Fibroblast of lung (primary cell): ENCODE measurements at regions not wholly inside any gene's neighbourhood (a gene's known extent, or its start where the extent isn't known, plus 50 kb on each side); places are given as distances from the start of the nearest gene placed in this dataset.

Experiments
- DNase-seq, 2 donors: peaks; one replicate each; pipeline versions ENCODE4 v3.0.0 to v3.0.0-alpha.2; 2010; ENCODE audit warnings: low read depth in 2 of 2
- H2AFZ ChIP-seq: 2 replicates; pipeline ENCODE4 v1.5.1; 2012; ENCODE audit warnings: low read length, control low read depth, inconsistent platforms
- H3K27ac ChIP-seq: 2 replicates; pipeline ENCODE4 v1.5.1; 2011; ENCODE audit warnings: low read length, control low read depth; ENCODE audit not compliant: insufficient read depth
- H3K27me3 ChIP-seq: 2 replicates; pipeline ENCODE4 v1.5.1; 2011; ENCODE audit warnings: mild to moderate bottlenecking, low read length; ENCODE audit not compliant: control insufficient read depth, insufficient read depth
- H3K36me3 ChIP-seq: 2 replicates; pipeline ENCODE4 v1.5.1; 2011; ENCODE audit warnings: low read length; ENCODE audit not compliant: control insufficient read depth, insufficient read depth
- H3K4me1 ChIP-seq: 2 replicates; pipeline ENCODE4 v1.5.1; 2011; ENCODE audit warnings: low read length; ENCODE audit not compliant: control insufficient read depth, insufficient read depth; ENCODE audit errors: extremely low read depth
- H3K4me2 ChIP-seq: 2 replicates; pipeline ENCODE4 v1.5.1; 2011; ENCODE audit warnings: low read length, control low read depth; ENCODE audit not compliant: insufficient read depth; ENCODE audit errors: extremely low read depth
- H3K4me3 ChIP-seq, 4 experiments: fragments of 200-600 bp in 1 of 4; sonication (generic) in 1 of 4; replicated peaks in 1 of 4; 2 replicates each; pipeline ENCODE4 v1.5.1; 2011 to 2016; ENCODE audit warnings: low read length in 4 of 4, low read depth in 3 of 4, mild to moderate bottlenecking in 3 of 4, control low read depth in 2 of 4, inconsistent platforms in 1 of 4, mixed read lengths in 1 of 4; ENCODE audit not compliant: insufficient read depth in 1 of 4; ENCODE audit errors: control extremely low read depth in 1 of 4
- H3K79me2 ChIP-seq: 2 replicates; pipeline ENCODE4 v1.5.1; 2012; ENCODE audit warnings: mild to moderate bottlenecking, low read length, inconsistent platforms; ENCODE audit not compliant: control insufficient read depth, insufficient read depth
- H3K9ac ChIP-seq: 2 replicates; pipeline ENCODE4 v1.5.1; 2011; ENCODE audit warnings: mild to moderate bottlenecking, low read length, control low read depth; ENCODE audit not compliant: insufficient read depth
- H3K9me3 ChIP-seq: 2 replicates; pipeline ENCODE4 v1.5.1; 2012; ENCODE audit warnings: low read depth, low read length; ENCODE audit not compliant: control insufficient read depth, insufficient read depth
- H4K20me1 ChIP-seq: 2 replicates; pipeline ENCODE4 v1.5.1; 2011; ENCODE audit warnings: low read length; ENCODE audit not compliant: control insufficient read depth, insufficient read depth; ENCODE audit errors: extremely low read depth
- CTCF ChIP-seq, 2 donors: IDR thresholded peaks in 1 of 2; conservative IDR thresholded peaks in 1 of 2; 1 replicate in 1 of 2; 2 replicates in 1 of 2; pipeline ENCODE4 v1.5.1; 2011 to 2012; ENCODE audit warnings: low read length in 2 of 2, control low read depth in 1 of 2, inconsistent platforms in 1 of 2, low read depth in 1 of 2, mild to moderate bottlenecking in 1 of 2
- EZH2 ChIP-seq: IDR thresholded peaks from 2 replicates; pipeline ENCODE4 v1.5.1; 2012; ENCODE audit warnings: low read length, control low read depth, mild to moderate bottlenecking; ENCODE audit errors: missing control alignments

- H3K79me2 ChIP-seq, result no peaks in the 10 kb centered on the region
- no peaks in the 10 kb centered on the region for H3K36me3 ChIP-seq
- H3K9ac ChIP-seq, result no peak overlapping the region
- H3K27ac ChIP-seq, result no peak overlapping the region
- no peaks in the 10 kb centered on the region for H3K9me3 ChIP-seq
- H2AFZ ChIP-seq, result no peak overlapping the region
- no peaks in the 10 kb centered on the region for H3K27me3 ChIP-seq
- H4K20me1 ChIP-seq, result no peaks in the 10 kb centered on the region
- DNase-seq, result no peak
- H3K4me2 ChIP-seq, result no peak overlapping the region
- H3K4me3 ChIP-seq, result no peak overlapping the region
- no peak for TF ChIP-seq CTCF (conservative IDR thresholded peaks at IDR 0.05 in 1 of 2, IDR thresholded peaks at IDR 0.05 in 1 of 2; ENCODE audit: low read depth in 1 of 2, low read length in 2 of 2)
- no peak for TF ChIP-seq EZH2
- H3K4me1 ChIP-seq, result no peaks in the 10 kb centered on the region
Observed at GRCh38 chr1:58942759-58943191, 158.9 kb upstream of the JUN start.

- Histone ChIP-seq H3K4me2 (no peak overlapping the region), H3K27me3 (no peaks in the 10 kb centered on the region), H3K9ac (no peak overlapping the region), H3K4me1 (no peaks in the 10 kb centered on the region), H2AFZ (no peak overlapping the region), H3K4me3 (no peak overlapping the region), H3K79me2 (no peaks in the 10 kb centered on the region), H3K27ac (no peak overlapping the region), H3K36me3 (no peaks in the 10 kb centered on the region), H4K20me1 (no peaks in the 10 kb centered on the region), H3K9me3 (no peaks in the 10 kb centered on the region)
- no peak for DNase-seq
- TF ChIP-seq EZH2 (no peak), CTCF (conservative IDR thresholded peaks at IDR 0.05 in 1 of 2, IDR thresholded peaks at IDR 0.05 in 1 of 2; ENCODE audit: low read depth in 1 of 2, low read length in 2 of 2) (no peak)
Observed at GRCh38 chr1:58943776-58944175, 159.9 kb upstream of the JUN start.

- H4K20me1 ChIP-seq, result no peaks in the 10 kb centered on the region
- no peaks in the 10 kb centered on the region for H3K36me3 ChIP-seq
- no peaks in the 10 kb centered on the region for H3K4me1 ChIP-seq
- no peak overlapping the region for H3K9ac ChIP-seq
- TF ChIP-seq CTCF (conservative IDR thresholded peaks at IDR 0.05 in 1 of 2, IDR thresholded peaks at IDR 0.05 in 1 of 2; ENCODE audit: low read depth in 1 of 2, low read length in 2 of 2) (no peak), EZH2 (no peak)
- H3K27me3 ChIP-seq, result no peaks in the 10 kb centered on the region
- no peak overlapping the region for H3K27ac ChIP-seq
- no peaks in the 10 kb centered on the region for H3K9me3 ChIP-seq
- no peak overlapping the region for H3K4me3 ChIP-seq
- no peak overlapping the region for H3K4me2 ChIP-seq
- H3K79me2 ChIP-seq, result no peaks in the 10 kb centered on the region
- DNase-seq, result no peak
- no peak overlapping the region for H2AFZ ChIP-seq
Observed at GRCh38 chr1:58944439-58944838, 160.6 kb upstream of the JUN start.
